Thyroid gland (tissue), 4 donors: ENCODE measurements at regions not wholly inside any gene's neighbourhood (a gene's known extent, or its start where the extent isn't known, plus 50 kb on each side); places are given as distances from the start of the nearest gene placed in this dataset.

Experiments used
- DNase-seq, 2 donors: peaks; one replicate each; pipeline ENCODE4 v3.0.0-alpha.2; 2019
- H3K27ac ChIP-seq, 3 donors: fragments of 200-600 bp; sonication (generic); 1 replicate in 2 of 3; 2 replicates in 1 of 3; pipeline ENCODE4 v1.5.1; 2016 to 2019; ENCODE audit warnings: mild to moderate bottlenecking in 1 of 3, moderate library complexity in 1 of 3
- H3K27me3 ChIP-seq: fragments of 200-600 bp; sonication (generic); one replicate; pipeline ENCODE4 v1.5.1; 2019
- H3K36me3 ChIP-seq, 2 donors: fragments of 200-600 bp; sonication (generic); one replicate each; pipeline ENCODE4 v1.5.1; 2016 to 2019
- H3K4me1 ChIP-seq, 2 donors: fragments of 200-600 bp; sonication (generic); one replicate each; pipeline ENCODE4 v1.5.1; 2017 to 2019
- H3K4me3 ChIP-seq, 3 donors: fragments of 200-600 bp; sonication (generic); replicated peaks in 1 of 3; 1 replicate in 2 of 3; 2 replicates in 1 of 3; pipeline ENCODE4 v1.5.1; 2016; ENCODE audit warnings: mild to moderate bottlenecking in 1 of 3
- H3K9me3 ChIP-seq: fragments of 200-600 bp; sonication (generic); one replicate; pipeline ENCODE4 v1.5.1; 2017
- POLR2A ChIP-seq, 2 donors: fragments of 450-650 bp; IDR thresholded peaks; one replicate each; pipeline ENCODE4 v1.6.1; 2017; ENCODE audit warnings: antibody characterized with exemption in 2 of 2, mild to moderate bottlenecking in 2 of 2, moderate library complexity in 1 of 2
- WGBS, 2 donors: methylation state at CpG; one replicate each; pipeline ENCODE4 v1.1.5; 2017; 5-methylcytosine and 5-hydroxymethylcytosine counted together
- intact Hi-C: fragments of 100-400 bp; cut with DNase I; formaldehyde crosslinking; loops from one replicate; pipeline ENCODE4 v1.15.1; 2023
- TF ChIP-seq, protein P1 (sequence below), 6 experiments: fragments of 200-600 bp in 3 of 6; fragments of 450-650 bp in 3 of 6; sonication (generic) in 3 of 6; IDR thresholded peaks; one replicate each; pipeline ENCODE4 v1.5.1; 2016 to 2019; ENCODE audit warnings: antibody characterized with exemption in 6 of 6, mild to moderate bottlenecking in 2 of 6, inconsistent platforms in 1 of 6, moderate library complexity in 1 of 6

GRCh38 chr2:120939595-120940318, 204.1 kb downstream of the GLI2 start:
- intact Hi-C loops, result no loop called here

GRCh38 chr2:120940319-120940696, 204.6 kb downstream of the GLI2 start:
- H3K4me1 ChIP-seq, result peaks cover 0 to 3% of the 10 kb centered on the region in 2 donors
- 83 to 91% methylated on average over 1 of the region's 1 CpG for WGBS, 2 donors
- intact Hi-C loops, result no loop called here

More at GRCh38 chr2:120939595-120940318, 204.1 kb downstream of the GLI2 start:
- WGBS, 2 donors, result 72 to 83% methylated on average over 9 of the region's 9 CpGs
- DNase-seq, result no peak
- no peak overlapping the region for H3K4me3 ChIP-seq
- no peaks in the 10 kb centered on the region for H3K27me3 ChIP-seq
- H3K27ac ChIP-seq, result no peak overlapping the region
- H3K36me3 ChIP-seq, result no peaks in the 10 kb centered on the region
- no peaks in the 10 kb centered on the region for H3K9me3 ChIP-seq
- H3K4me1 ChIP-seq, result peaks cover 0 to 3% of the 10 kb centered on the region in 2 donors
- no peak for TF ChIP-seq POLR2A (IDR thresholded peaks at IDR 0.05)
- TF ChIP-seq, protein P1, sequence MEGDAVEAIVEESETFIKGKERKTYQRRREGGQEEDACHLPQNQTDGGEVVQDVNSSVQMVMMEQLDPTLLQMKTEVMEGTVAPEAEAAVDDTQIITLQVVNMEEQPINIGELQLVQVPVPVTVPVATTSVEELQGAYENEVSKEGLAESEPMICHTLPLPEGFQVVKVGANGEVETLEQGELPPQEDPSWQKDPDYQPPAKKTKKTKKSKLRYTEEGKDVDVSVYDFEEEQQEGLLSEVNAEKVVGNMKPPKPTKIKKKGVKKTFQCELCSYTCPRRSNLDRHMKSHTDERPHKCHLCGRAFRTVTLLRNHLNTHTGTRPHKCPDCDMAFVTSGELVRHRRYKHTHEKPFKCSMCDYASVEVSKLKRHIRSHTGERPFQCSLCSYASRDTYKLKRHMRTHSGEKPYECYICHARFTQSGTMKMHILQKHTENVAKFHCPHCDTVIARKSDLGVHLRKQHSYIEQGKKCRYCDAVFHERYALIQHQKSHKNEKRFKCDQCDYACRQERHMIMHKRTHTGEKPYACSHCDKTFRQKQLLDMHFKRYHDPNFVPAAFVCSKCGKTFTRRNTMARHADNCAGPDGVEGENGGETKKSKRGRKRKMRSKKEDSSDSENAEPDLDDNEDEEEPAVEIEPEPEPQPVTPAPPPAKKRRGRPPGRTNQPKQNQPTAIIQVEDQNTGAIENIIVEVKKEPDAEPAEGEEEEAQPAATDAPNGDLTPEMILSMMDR (IDR thresholded peaks at IDR 0.05), result no peak

GRCh38 chr2:120940726-120941256, 205.1 kb downstream of the GLI2 start:
- TF ChIP-seq, protein P1 (IDR thresholded peaks at IDR 0.05), result no peak
- TF ChIP-seq POLR2A (IDR thresholded peaks at IDR 0.05), result no peak
- H3K9me3 ChIP-seq, result no peaks in the 10 kb centered on the region
- intact Hi-C loops, result no loop called here
- H3K27ac ChIP-seq, result no peak overlapping the region
- no peaks in the 10 kb centered on the region for H3K36me3 ChIP-seq
- 79 to 89% methylated on average over 9 of the region's 9 CpGs for WGBS, 2 donors
- no peak for DNase-seq
- H3K4me1 ChIP-seq, result no peaks in the 10 kb centered on the region
- H3K4me3 ChIP-seq, result no peak overlapping the region
- no peaks in the 10 kb centered on the region for H3K27me3 ChIP-seq

More at GRCh38 chr2:120940319-120940696, 204.6 kb downstream of the GLI2 start:
- no peaks in the 10 kb centered on the region for H3K27me3 ChIP-seq
- no peak overlapping the region for H3K4me3 ChIP-seq
- no peak overlapping the region for H3K27ac ChIP-seq
- TF ChIP-seq, protein P1 (IDR thresholded peaks at IDR 0.05), result no peak
- no peak for TF ChIP-seq POLR2A (IDR thresholded peaks at IDR 0.05)
- no peaks in the 10 kb centered on the region for H3K9me3 ChIP-seq
- DNase-seq, result no peak
- no peaks in the 10 kb centered on the region for H3K36me3 ChIP-seq

DNA sequence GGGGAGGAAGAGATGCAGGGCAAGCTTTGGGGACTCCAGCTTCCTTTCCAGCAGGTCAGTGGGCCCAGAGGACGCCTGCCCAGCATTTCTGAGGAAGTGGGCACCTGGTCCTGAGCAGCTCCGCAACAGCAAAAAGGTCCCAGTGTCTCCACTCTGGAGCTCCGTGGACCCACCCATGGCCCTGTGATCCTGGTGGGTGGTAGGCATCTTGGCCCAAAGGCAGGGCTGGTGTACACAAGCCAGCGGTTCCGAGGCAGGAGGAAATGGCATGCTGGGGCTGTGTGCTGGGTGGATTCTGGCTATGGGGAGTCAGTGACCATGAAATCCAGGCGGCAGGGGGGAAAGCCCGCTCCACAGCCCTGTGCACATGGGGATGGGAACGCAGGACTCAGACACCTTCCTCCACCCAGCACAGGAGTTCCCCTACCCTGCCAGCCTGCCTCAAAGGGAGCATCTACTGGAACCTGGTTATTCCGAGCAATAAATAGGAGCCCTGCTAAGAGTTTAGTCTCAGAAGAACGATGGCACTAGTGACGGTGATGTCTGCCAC, 206.0 kb downstream of the GLI2 start:
- intact Hi-C loops, result no loop called here
- no peak for TF ChIP-seq POLR2A (IDR thresholded peaks at IDR 0.05)
- TF ChIP-seq, protein P1 (IDR thresholded peaks at IDR 0.05), result no peak

DNA sequence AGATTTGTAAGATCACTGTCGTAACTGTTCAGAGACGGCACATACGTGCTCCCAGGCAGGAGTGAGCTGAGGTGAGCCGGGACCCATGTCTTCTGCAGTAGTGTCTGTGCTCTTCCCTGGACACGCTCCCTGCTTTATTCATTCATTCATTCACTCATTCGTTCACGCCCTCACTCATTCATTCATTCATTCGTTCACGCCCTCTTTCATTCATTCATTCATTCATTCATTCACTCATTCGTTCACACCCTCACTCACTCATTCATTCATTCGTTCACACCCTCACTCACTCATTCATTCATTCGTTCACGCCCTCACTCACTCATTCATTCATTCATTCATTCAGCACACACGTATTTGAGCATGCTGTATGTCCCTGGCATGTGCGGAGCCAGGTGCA, 207.0 kb downstream of the GLI2 start:
- 92 to 93% methylated on average over 15 of the region's 15 CpGs for WGBS, 2 donors
- intact Hi-C loops, result no loop called here
- Histone ChIP-seq H3K27me3 (no peaks in the 10 kb centered on the region), H3K4me1 (no peaks in the 10 kb centered on the region), H3K9me3 (no peaks in the 10 kb centered on the region), H3K4me3 (no peak overlapping the region), H3K36me3 (no peaks in the 10 kb centered on the region), H3K27ac (no peak overlapping the region)
- DNase-seq, result no peak
- no peak for TF ChIP-seq POLR2A (IDR thresholded peaks at IDR 0.05)
- TF ChIP-seq, protein P1 (IDR thresholded peaks at IDR 0.05), result no peak

More for the DNA sequence above, 206.0 kb downstream of the GLI2 start:
- Histone ChIP-seq H3K4me1 (no peaks in the 10 kb centered on the region), H3K27me3 (no peaks in the 10 kb centered on the region), H3K4me3 (no peak overlapping the region), H3K27ac (no peak overlapping the region), H3K36me3 (no peaks in the 10 kb centered on the region), H3K9me3 (no peaks in the 10 kb centered on the region)
- 76 to 86% methylated on average over 4 to 8 of the region's 11 CpGs for WGBS, 2 donors
- no peak for DNase-seq
